ENCODE measurements at regions not wholly inside any gene's neighbourhood (a gene's known extent, or its start where the extent isn't known, plus 50 kb on each side); places are given as distances from the start of the nearest gene placed in this dataset.

DNA sequence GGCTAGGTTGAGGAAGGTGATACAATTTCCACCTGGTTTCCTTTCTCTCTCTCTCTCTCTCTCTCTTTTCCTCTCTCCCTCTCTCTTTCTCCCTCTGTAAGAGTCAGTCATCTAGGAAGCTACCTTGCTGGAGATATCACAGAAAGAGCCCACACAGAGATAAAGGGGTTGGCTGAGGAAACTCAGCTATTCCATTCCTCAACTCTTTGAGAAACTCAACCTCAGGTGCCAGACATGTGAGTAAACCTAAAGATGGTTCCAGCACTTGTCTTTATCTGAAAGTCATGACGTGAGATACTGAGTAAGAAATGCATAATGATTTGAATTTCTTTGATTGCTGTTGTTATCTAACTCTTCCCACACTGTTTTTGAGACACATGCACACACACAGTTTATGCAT lies 564.0 kb downstream of the SPOCK3 start:
- DNase-seq = no peak
- no peaks in the 10 kb centered on the region for H3K27me3 Mint-ChIP-seq (ENCODE audit: insufficient read depth, unreplicated experiment)
- no TSS peak for BruUV-seq (replicated peaks)
- H3K27me3 ChIP-seq (replicated peaks; ENCODE audit: control insufficient read depth, insufficient read depth, low read length) = no peaks in the 10 kb centered on the region
- H3K4me1 Mint-ChIP-seq (ENCODE audit: low read depth, unreplicated experiment) = no peaks in the 10 kb centered on the region
- no peaks in the 10 kb centered on the region for H3K9me3 Mint-ChIP-seq (ENCODE audit: unreplicated experiment)
- intact Hi-C loops (cut with micrococcal nuclease; ENCODE audit: unreplicated experiment) = no loop called here
- POLR2A ChIA-PET = no interaction called here
- CTCF ChIA-PET = no interaction called here
- no peak overlapping the region for H3K27ac Mint-ChIP-seq (ENCODE audit: unreplicated experiment)
- no peaks in the 10 kb centered on the region for H3K36me3 Mint-ChIP-seq (ENCODE audit: insufficient read depth, unreplicated experiment)
- no peak overlapping the region for H3K4me3 ChIP-seq (ENCODE audit: low read depth, low read length)
- H3K9me3 ChIP-seq = no peaks in the 10 kb centered on the region
- no peaks in the 10 kb centered on the region for H3K4me1 ChIP-seq
- H3K4me3 Mint-ChIP-seq (ENCODE audit: unreplicated experiment) = no peak overlapping the region
- no peaks in the 10 kb centered on the region for H3K36me3 ChIP-seq (ENCODE audit: control insufficient read depth, insufficient read depth, low read length)
- TF ChIP-seq, protein P1, sequence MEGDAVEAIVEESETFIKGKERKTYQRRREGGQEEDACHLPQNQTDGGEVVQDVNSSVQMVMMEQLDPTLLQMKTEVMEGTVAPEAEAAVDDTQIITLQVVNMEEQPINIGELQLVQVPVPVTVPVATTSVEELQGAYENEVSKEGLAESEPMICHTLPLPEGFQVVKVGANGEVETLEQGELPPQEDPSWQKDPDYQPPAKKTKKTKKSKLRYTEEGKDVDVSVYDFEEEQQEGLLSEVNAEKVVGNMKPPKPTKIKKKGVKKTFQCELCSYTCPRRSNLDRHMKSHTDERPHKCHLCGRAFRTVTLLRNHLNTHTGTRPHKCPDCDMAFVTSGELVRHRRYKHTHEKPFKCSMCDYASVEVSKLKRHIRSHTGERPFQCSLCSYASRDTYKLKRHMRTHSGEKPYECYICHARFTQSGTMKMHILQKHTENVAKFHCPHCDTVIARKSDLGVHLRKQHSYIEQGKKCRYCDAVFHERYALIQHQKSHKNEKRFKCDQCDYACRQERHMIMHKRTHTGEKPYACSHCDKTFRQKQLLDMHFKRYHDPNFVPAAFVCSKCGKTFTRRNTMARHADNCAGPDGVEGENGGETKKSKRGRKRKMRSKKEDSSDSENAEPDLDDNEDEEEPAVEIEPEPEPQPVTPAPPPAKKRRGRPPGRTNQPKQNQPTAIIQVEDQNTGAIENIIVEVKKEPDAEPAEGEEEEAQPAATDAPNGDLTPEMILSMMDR (IDR thresholded peaks at IDR 0.05; ENCODE audit: insufficient read depth in 1 of 2, low read depth in 1 of 2, low read length in 1 of 2, severe bottlenecking in 1 of 2, unreplicated experiment in 1 of 2) = no peak

DNA sequence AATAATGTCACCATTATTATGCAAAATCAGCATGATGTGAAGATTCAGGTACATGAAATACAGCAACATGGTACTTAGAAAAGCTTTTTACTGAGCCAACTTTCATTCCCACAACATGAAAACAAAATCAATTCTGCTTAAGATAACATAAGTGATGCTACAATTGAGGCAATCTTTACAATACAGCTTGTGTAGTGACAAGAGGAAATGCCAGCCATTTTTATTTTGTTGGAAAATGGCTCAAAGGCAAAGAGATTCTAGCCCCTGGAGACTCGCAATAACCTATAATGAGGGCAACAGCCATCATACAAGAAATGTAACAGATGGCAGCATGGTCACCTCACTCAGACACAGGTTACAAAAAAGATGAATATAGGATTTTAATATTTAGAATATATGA lies 560.4 kb downstream of the SPOCK3 start:
- no peaks in the 10 kb centered on the region for H3K9me3 ChIP-seq
- ChIA-PET CTCF (interaction anchor here (0.7 kb wide), 1 partner anchor 292 kb away, joined by 4 read pairs; no protein-coding TSS in a partner anchor), POLR2A (no interaction called here)
- no peaks in the 10 kb centered on the region for H3K36me3 ChIP-seq (ENCODE audit: control insufficient read depth, insufficient read depth, low read length)
- H3K4me1 ChIP-seq = no peaks in the 10 kb centered on the region
- no peaks in the 10 kb centered on the region for H3K36me3 Mint-ChIP-seq (ENCODE audit: insufficient read depth, unreplicated experiment)
- no peaks in the 10 kb centered on the region for H3K9me3 Mint-ChIP-seq (ENCODE audit: unreplicated experiment)
- no TSS peak for BruUV-seq (replicated peaks)
- H3K27me3 Mint-ChIP-seq (ENCODE audit: insufficient read depth, unreplicated experiment) = no peaks in the 10 kb centered on the region
- TF ChIP-seq, protein P1 (IDR thresholded peaks at IDR 0.05; ENCODE audit: insufficient read depth in 1 of 2, low read depth in 1 of 2, low read length in 1 of 2, severe bottlenecking in 1 of 2, unreplicated experiment in 1 of 2) = no peak
- intact Hi-C loops (cut with micrococcal nuclease; ENCODE audit: unreplicated experiment) = no loop called here
- no peak for DNase-seq
- H3K27me3 ChIP-seq (replicated peaks; ENCODE audit: control insufficient read depth, insufficient read depth, low read length) = no peaks in the 10 kb centered on the region
- H3K4me1 Mint-ChIP-seq (ENCODE audit: low read depth, unreplicated experiment) = no peaks in the 10 kb centered on the region
- no peak overlapping the region for H3K4me3 Mint-ChIP-seq (ENCODE audit: unreplicated experiment)
- no peak overlapping the region for H3K4me3 ChIP-seq (ENCODE audit: low read depth, low read length)
- H3K27ac Mint-ChIP-seq (ENCODE audit: unreplicated experiment) = no peak overlapping the region

DNA sequence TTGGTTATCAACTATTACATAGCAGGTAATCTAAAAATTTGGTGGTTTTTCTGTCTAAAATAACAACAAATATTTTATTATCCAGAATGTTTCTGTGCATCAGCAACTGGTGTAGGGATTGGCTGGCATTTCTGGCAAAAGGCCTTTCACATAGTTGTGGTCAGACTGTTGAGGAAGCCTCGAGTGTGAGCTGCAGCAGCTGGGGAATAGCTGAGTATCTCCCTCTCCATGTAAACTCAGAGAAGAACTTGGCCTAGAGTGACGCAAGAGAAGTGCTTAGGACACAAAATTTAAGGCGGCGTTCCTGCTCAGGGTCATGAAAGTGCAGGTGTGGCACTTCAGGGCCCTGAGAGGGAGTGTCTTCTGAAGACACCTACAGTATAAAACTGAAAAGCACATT lies 558.9 kb downstream of the SPOCK3 start:
- no peaks in the 10 kb centered on the region for H3K27me3 Mint-ChIP-seq (ENCODE audit: insufficient read depth, unreplicated experiment)
- H3K36me3 ChIP-seq (ENCODE audit: control insufficient read depth, insufficient read depth, low read length) = no peaks in the 10 kb centered on the region
- CTCF ChIA-PET = no interaction called here
- no peak for DNase-seq
- BruUV-seq (replicated peaks) = no TSS peak
- no peak overlapping the region for H3K27ac Mint-ChIP-seq (ENCODE audit: unreplicated experiment)
- H3K4me3 ChIP-seq (ENCODE audit: low read depth, low read length) = no peak overlapping the region
- H3K9me3 Mint-ChIP-seq (ENCODE audit: unreplicated experiment) = no peaks in the 10 kb centered on the region
- no peaks in the 10 kb centered on the region for H3K9me3 ChIP-seq
- intact Hi-C loops (cut with micrococcal nuclease; ENCODE audit: unreplicated experiment) = no loop called here
- no peak overlapping the region for H3K4me3 Mint-ChIP-seq (ENCODE audit: unreplicated experiment)
- H3K4me1 Mint-ChIP-seq (ENCODE audit: low read depth, unreplicated experiment) = no peaks in the 10 kb centered on the region
- TF ChIP-seq, protein P1 (IDR thresholded peaks at IDR 0.05; ENCODE audit: insufficient read depth in 1 of 2, low read depth in 1 of 2, low read length in 1 of 2, severe bottlenecking in 1 of 2, unreplicated experiment in 1 of 2) = no peak
- no peaks in the 10 kb centered on the region for H3K27me3 ChIP-seq (replicated peaks; ENCODE audit: control insufficient read depth, insufficient read depth, low read length)
- POLR2A ChIA-PET = no interaction called here
- no peaks in the 10 kb centered on the region for H3K36me3 Mint-ChIP-seq (ENCODE audit: insufficient read depth, unreplicated experiment)
- H3K4me1 ChIP-seq = no peaks in the 10 kb centered on the region
